Common myeloid progenitor, CD34-positive (primary cell): ENCODE measurements at regions not wholly inside any gene's neighbourhood (a gene's known extent, or its start where the extent isn't known, plus 50 kb on each side); places are given as distances from the start of the nearest gene placed in this dataset.

Experiments used
- CTCF ChIA-PET: fragments of 350-600 bp; sonication (Branson Sonifier 250); formaldehyde crosslinking; loops from one replicate; lab custom pipeline; 2021; ENCODE audit warnings: antibody characterized with exemption; lab: Charles Lee
- POLR2A ChIA-PET: fragments of 350-600 bp; sonication (Branson Sonifier 250); formaldehyde crosslinking; loops from one replicate; lab custom pipeline; 2021; ENCODE audit warnings: antibody characterized with exemption; lab: Charles Lee
- DNase-seq, 3 donors: peaks; one replicate each; pipeline versions ENCODE4 v3.0.0 to v3.0.0-alpha.2; 2013
- H3K27ac ChIP-seq, 2 experiments: 1 replicate in 1 of 2; 2 replicates in 1 of 2; pipeline ENCODE4 v1.7.0; 2013; ENCODE audit warnings: inconsistent platforms in 2 of 2, low read length in 2 of 2, mild to moderate bottlenecking in 2 of 2, low read depth in 1 of 2, moderate library complexity in 1 of 2; ENCODE audit not compliant: severe bottlenecking in 2 of 2, insufficient read depth in 1 of 2, poor library complexity in 1 of 2
- H3K27me3 ChIP-seq, 5 experiments: replicated peaks in 2 of 5; 1 replicate in 3 of 5; 2 replicates in 2 of 5; pipeline versions ENCODE4 v1.6.1 to v1.7.0; 2013; ENCODE audit warnings: low read length in 4 of 5, mild to moderate bottlenecking in 2 of 5, moderate library complexity in 2 of 5, inconsistent platforms in 1 of 5; ENCODE audit not compliant: insufficient read depth in 5 of 5, control insufficient read depth in 4 of 5
- H3K36me3 ChIP-seq, 4 experiments: 1 replicate in 2 of 4; 2 replicates in 2 of 4; pipeline versions ENCODE4 v1.6.1 to v1.7.0; 2013; ENCODE audit warnings: low read length in 3 of 4, control low read depth in 1 of 4, mild to moderate bottlenecking in 1 of 4; ENCODE audit not compliant: control insufficient read depth in 4 of 4, insufficient read depth in 4 of 4
- H3K4me1 ChIP-seq, 4 experiments: 1 replicate in 3 of 4; 2 replicates in 1 of 4; pipeline versions ENCODE4 v1.6.1 to v1.7.1; 2013; ENCODE audit warnings: low read length in 3 of 4, mild to moderate bottlenecking in 3 of 4, control low read depth in 1 of 4, inconsistent platforms in 1 of 4, moderate library complexity in 1 of 4; ENCODE audit not compliant: control insufficient read depth in 4 of 4, insufficient read depth in 4 of 4; ENCODE audit errors: control extremely low read depth in 1 of 4
- H3K4me3 ChIP-seq, 7 experiments: 1 replicate in 4 of 7; 2 replicates in 3 of 7; pipeline versions ENCODE4 v1.5.1 to v1.7.0; 2013; ENCODE audit warnings: mild to moderate bottlenecking in 7 of 7, low read length in 6 of 7, moderate library complexity in 6 of 7, inconsistent platforms in 2 of 7, low read depth in 2 of 7, control low read depth in 1 of 7; ENCODE audit not compliant: insufficient read depth in 4 of 7, control insufficient read depth in 1 of 7; ENCODE audit errors: extremely low read depth in 1 of 7
- H3K9me3 ChIP-seq, 5 experiments: 1 replicate in 4 of 5; 2 replicates in 1 of 5; pipeline versions ENCODE4 v1.6.1 to v1.7.1; 2013; ENCODE audit warnings: low read length in 4 of 5, mild to moderate bottlenecking in 2 of 5, inconsistent platforms in 1 of 5, low read depth in 1 of 5, moderate library complexity in 1 of 5; ENCODE audit not compliant: control insufficient read depth in 4 of 5, insufficient read depth in 2 of 5; ENCODE audit errors: control extremely low read depth in 1 of 5
- WGBS: methylation state at CpG from one replicate; pipeline ENCODE4 v1.1.5; 2013; ENCODE audit not compliant: insufficient coverage; 5-methylcytosine and 5-hydroxymethylcytosine counted together

DNA sequence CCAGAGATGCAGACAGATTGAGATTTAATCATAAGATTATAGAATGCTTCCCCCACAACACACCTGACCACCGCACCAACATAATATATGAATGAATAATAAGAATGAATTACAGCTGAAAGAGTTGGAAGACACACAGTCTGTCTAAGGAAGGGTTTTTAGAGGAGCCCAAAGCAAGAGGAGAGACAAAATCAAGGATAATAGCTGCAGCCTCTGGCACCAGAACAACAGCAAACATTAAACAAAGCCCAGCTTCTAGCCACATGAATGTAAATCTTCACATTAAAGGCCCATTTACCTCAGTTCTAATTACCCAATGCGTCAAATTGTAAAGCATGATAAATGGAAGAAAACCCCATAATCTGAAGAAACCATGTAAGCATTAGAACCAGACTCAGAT is 133.9 kb downstream of the SPCS3 start:
- no peak for DNase-seq
- H3K4me3 ChIP-seq: no peak overlapping the region
- ChIA-PET POLR2A (no interaction called here), CTCF (interaction anchor here (0.7 kb wide), 1 partner anchor 17 kb away, joined by 3 read pairs; no protein-coding TSS in a partner anchor)
- H3K9me3 ChIP-seq: no peaks in the 10 kb centered on the region
- no CpG with 5 or more reads among the region's 2 CpGs for WGBS
- H3K36me3 ChIP-seq: no peaks in the 10 kb centered on the region
- H3K4me1 ChIP-seq: no peaks in the 10 kb centered on the region
- no peak overlapping the region for H3K27ac ChIP-seq
- no peaks in the 10 kb centered on the region for H3K27me3 ChIP-seq

- Histone ChIP-seq H3K27ac (no peak overlapping the region), H3K36me3 (no peaks in the 10 kb centered on the region), H3K4me3 (no peak overlapping the region), H3K9me3 (no peaks in the 10 kb centered on the region), H3K4me1 (no peaks in the 10 kb centered on the region), H3K27me3 (no peaks in the 10 kb centered on the region)
- no peak for DNase-seq
- ChIA-PET POLR2A (no interaction called here), CTCF (no interaction called here)
- WGBS: 100% methylated on average over 2 of the region's 2 CpGs
Observed at GRCh38 chr4:176464748-176465147, 145.0 kb downstream of the SPCS3 start.

- CTCF ChIA-PET: no interaction called here
- no peaks in the 10 kb centered on the region for H3K36me3 ChIP-seq
- WGBS: 85% methylated on average over 4 of the region's 6 CpGs
- no peaks in the 10 kb centered on the region for H3K27me3 ChIP-seq
- H3K4me1 ChIP-seq: no peaks in the 10 kb centered on the region
- H3K9me3 ChIP-seq: no peaks in the 10 kb centered on the region
- POLR2A ChIA-PET: no interaction called here
- DNase-seq: no peak
- H3K27ac ChIP-seq: no peak overlapping the region
- H3K4me3 ChIP-seq: no peak overlapping the region
Observed at GRCh38 chr4:176467001-176467400, 147.2 kb downstream of the SPCS3 start.

DNA sequence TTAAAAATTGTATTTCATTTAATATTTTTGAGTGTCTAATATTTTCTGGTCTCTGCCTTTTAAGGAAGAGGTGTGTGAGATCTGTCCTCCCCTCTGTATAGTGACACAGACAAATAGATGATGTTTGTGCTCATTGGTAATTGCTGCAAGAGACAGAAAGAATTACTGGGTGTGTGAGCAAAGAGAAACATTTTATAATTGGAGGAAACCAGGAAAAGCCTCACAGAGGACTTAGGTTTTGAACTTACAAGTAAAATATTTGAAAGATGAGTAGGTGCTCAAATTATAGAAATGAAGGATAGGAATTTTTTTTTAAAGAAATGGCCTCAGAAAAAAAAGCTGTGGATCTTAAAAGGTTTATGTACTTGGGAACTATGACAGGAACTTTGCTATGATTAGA is 149.8 kb downstream of the SPCS3 start:
- Histone ChIP-seq H3K4me1 (no peaks in the 10 kb centered on the region), H3K36me3 (no peaks in the 10 kb centered on the region), H3K4me3 (no peak overlapping the region), H3K27me3 (no peaks in the 10 kb centered on the region), H3K9me3 (peaks cover 0 to 1% (median 0%) of the 10 kb centered on the region in 5 experiments), H3K27ac (no peak overlapping the region)
- DNase-seq: no peak
- ChIA-PET POLR2A (no interaction called here), CTCF (no interaction called here)

DNA sequence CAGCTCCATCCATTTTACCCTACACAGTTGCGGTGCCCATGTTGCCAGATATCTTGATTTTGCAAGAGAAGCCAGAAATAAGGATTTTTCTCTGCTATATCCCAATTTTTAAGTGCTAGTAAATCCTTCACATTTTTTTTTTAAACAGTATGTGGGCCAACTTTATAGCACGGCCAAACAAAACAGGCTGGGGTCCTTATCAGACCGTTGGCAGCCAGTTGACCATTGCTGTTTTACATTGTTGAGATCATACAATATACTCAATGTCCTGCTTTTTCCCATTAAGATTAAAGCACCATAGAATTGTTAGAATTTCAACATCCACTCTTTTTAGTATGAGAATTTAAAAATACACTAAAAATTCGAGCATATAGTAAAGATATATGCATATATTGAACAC is 150.9 kb downstream of the SPCS3 start:
- POLR2A ChIA-PET: no interaction called here
- no peak overlapping the region for H3K4me3 ChIP-seq
- no peak for DNase-seq
- no peaks in the 10 kb centered on the region for H3K36me3 ChIP-seq
- H3K9me3 ChIP-seq: peaks cover 0 to 1% (median 0%) of the 10 kb centered on the region in 5 experiments
- CTCF ChIA-PET: no interaction called here
- no peaks in the 10 kb centered on the region for H3K27me3 ChIP-seq
- no peaks in the 10 kb centered on the region for H3K4me1 ChIP-seq
- 83% methylated on average over 2 of the region's 4 CpGs for WGBS
- no peak overlapping the region for H3K27ac ChIP-seq

DNA sequence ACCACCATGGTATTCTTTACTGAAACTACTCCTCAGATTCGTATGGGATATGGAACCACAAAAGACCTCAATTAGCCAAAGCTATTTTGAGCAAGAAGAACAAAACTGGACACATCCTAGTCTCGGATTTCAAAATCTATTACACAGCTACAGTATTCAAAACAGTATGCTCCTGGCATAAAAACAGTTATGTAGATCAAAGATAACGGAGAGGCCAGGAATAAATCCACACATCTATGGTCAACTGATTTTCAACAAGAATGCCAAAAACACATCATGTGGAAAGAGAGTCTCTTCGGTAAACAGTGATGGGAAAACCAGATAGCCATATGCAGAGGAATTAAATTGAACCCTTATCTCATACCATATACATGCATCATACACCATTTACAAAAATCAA is 155.3 kb downstream of the SPCS3 start:
- DNase-seq: no peak
- Histone ChIP-seq H3K4me1 (no peaks in the 10 kb centered on the region), H3K36me3 (no peaks in the 10 kb centered on the region), H3K9me3 (peaks cover 0 to 6% (median 1%) of the 10 kb centered on the region in 5 experiments), H3K27ac (no peak overlapping the region), H3K4me3 (no peak overlapping the region), H3K27me3 (no peaks in the 10 kb centered on the region)
- ChIA-PET POLR2A (no interaction called here), CTCF (no interaction called here)
- WGBS: 95% methylated on average over 3 of the region's 4 CpGs

GRCh38 chr4:176478076-176478475 is 158.3 kb downstream of the SPCS3 start:
- H3K27me3 ChIP-seq: no peaks in the 10 kb centered on the region

More at GRCh38 chr4:176478076-176478475, 158.3 kb downstream of the SPCS3 start:
- Histone ChIP-seq H3K4me3 (no peak overlapping the region), H3K4me1 (no peaks in the 10 kb centered on the region), H3K36me3 (no peaks in the 10 kb centered on the region), H3K27ac (no peak overlapping the region), H3K9me3 (peaks cover 0 to 6% (median 1%) of the 10 kb centered on the region in 5 experiments)
- DNase-seq: no peak
- ChIA-PET POLR2A (no interaction called here), CTCF (no interaction called here)
- 38% methylated on average over 2 of the region's 2 CpGs for WGBS
